T-cell (primary cell): ENCODE measurements at regions not wholly inside any gene's neighbourhood (a gene's known extent, or its start where the extent isn't known, plus 50 kb on each side); places are given as distances from the start of the nearest gene placed in this dataset.

ENCODE experiments used
- ATAC-seq, 4 experiments: fragments of 200-7000 bp in 3 of 4; fragments of 150-1000 bp in 1 of 4; cut with Tn5 transposase; replicated peaks in 1 of 4; 1 replicate in 3 of 4; 2 replicates in 1 of 4; pipeline ENCODE4 v1.10.0; 2021; ENCODE audit warnings: moderate library complexity in 3 of 4, mild to moderate bottlenecking in 2 of 4, moderate number of reproducible peaks in 1 of 4
- CTCF ChIA-PET, 2 donors: fragments of 300-600 bp; sonication (Branson Sonifier 250); formaldehyde crosslinking; loops; one replicate each; lab custom pipeline; 2022; ENCODE audit warnings: antibody characterized with exemption in 2 of 2; lab: Charles Lee
- POLR2A ChIA-PET, 2 donors: fragments of 300-600 bp; sonication (Branson Sonifier 250); formaldehyde crosslinking; loops; one replicate each; lab custom pipeline; 2022; ENCODE audit warnings: antibody characterized with exemption in 2 of 2; lab: Charles Lee
- DNase-seq, 35 experiments: peaks; one replicate each; pipeline versions ENCODE4 v3.0.0 to v3.0.0-alpha.2; 2013 to 2023
- H3K27ac ChIP-seq: one replicate; pipeline ENCODE4 v1.5.1; 2013; ENCODE audit warnings: low read length
- H3K27me3 ChIP-seq, 2 experiments: replicated peaks in 1 of 2; 1 replicate in 1 of 2; 2 replicates in 1 of 2; pipeline versions ENCODE4 v1.6.1 to v1.7.0; 2013; ENCODE audit warnings: low read length in 1 of 2, mixed read lengths in 1 of 2; ENCODE audit not compliant: control insufficient read depth in 2 of 2, insufficient read depth in 2 of 2; ENCODE audit errors: extremely low read depth in 1 of 2
- H3K36me3 ChIP-seq, 2 donors: 1 replicate in 1 of 2; 2 replicates in 1 of 2; pipeline versions ENCODE4 v1.6.1 to v1.7.0; 2013; ENCODE audit warnings: low read length in 1 of 2; ENCODE audit not compliant: control insufficient read depth in 2 of 2, insufficient read depth in 1 of 2; ENCODE audit errors: extremely low read depth in 1 of 2
- H3K4me1 ChIP-seq, 2 experiments: 1 replicate in 1 of 2; 2 replicates in 1 of 2; pipeline versions ENCODE4 v1.6.1 to v1.7.0; 2013; ENCODE audit warnings: low read length in 2 of 2, mixed read lengths in 1 of 2; ENCODE audit not compliant: insufficient read depth in 2 of 2, control insufficient read depth in 1 of 2; ENCODE audit errors: extremely low read depth in 1 of 2
- H3K4me3 ChIP-seq, 2 donors: 1 replicate in 1 of 2; 2 replicates in 1 of 2; pipeline versions ENCODE4 v1.5.1 to v1.7.0; 2013; ENCODE audit warnings: mild to moderate bottlenecking in 2 of 2, low read length in 1 of 2, moderate library complexity in 1 of 2; ENCODE audit not compliant: control insufficient read depth in 1 of 2; ENCODE audit errors: extremely low read depth in 1 of 2
- H3K9me3 ChIP-seq: 2 replicates; pipeline ENCODE4 v1.7.0; 2013
- H3K27ac Mint-ChIP-seq, 2 donors: one replicate each; pipeline ENCODE4 v1.8.0; 2020 to 2021; ENCODE audit warnings: mild to moderate bottlenecking in 2 of 2, mixed read lengths in 2 of 2
- H3K27me3 Mint-ChIP-seq, 2 donors: one replicate each; pipeline ENCODE4 v1.8.0; 2021 to 2022; ENCODE audit warnings: mixed read lengths in 2 of 2
- H3K36me3 Mint-ChIP-seq: one replicate; pipeline ENCODE4 v1.8.0; 2021; ENCODE audit warnings: mixed read lengths
- H3K4me1 Mint-ChIP-seq, 3 donors: one replicate each; pipeline ENCODE4 v1.8.0; 2020 to 2022; ENCODE audit warnings: mixed read lengths in 3 of 3, mild to moderate bottlenecking in 1 of 3
- H3K4me3 Mint-ChIP-seq, 3 donors: one replicate each; pipeline ENCODE4 v1.8.0; 2020 to 2022; ENCODE audit warnings: mild to moderate bottlenecking in 3 of 3, mixed read lengths in 3 of 3, moderate library complexity in 3 of 3
- H3K9me3 Mint-ChIP-seq, 3 donors: one replicate each; pipeline ENCODE4 v1.8.0; 2020 to 2022; ENCODE audit warnings: mixed read lengths in 3 of 3
- WGBS: methylation state at CpG from one replicate; pipeline ENCODE4 v1.1.5; 2013; ENCODE audit warnings: missing lambda C conversion rate; ENCODE audit not compliant: insufficient coverage; 5-methylcytosine and 5-hydroxymethylcytosine counted together

GRCh38 chr11:70925238-70925637 lies 327.1 kb downstream of the SHANK2 start:
- DNase-seq: no peak
- ATAC-seq: no peak
- Histone ChIP-seq H3K4me1 (no peaks in the 10 kb centered on the region), H3K27ac (no peak overlapping the region), H3K36me3 (no peaks in the 10 kb centered on the region), H3K27me3 (peaks cover 0 to 8% of the 10 kb centered on the region in 2 experiments), H3K4me3 (no peak overlapping the region), H3K9me3 (no peaks in the 10 kb centered on the region)
- no peak overlapping the region for H3K4me3 Mint-ChIP-seq
- ChIA-PET POLR2A (no interaction called here), CTCF (no interaction called here)
- H3K36me3 Mint-ChIP-seq: no peaks in the 10 kb centered on the region
- no peaks in the 10 kb centered on the region for H3K4me1 Mint-ChIP-seq
- peaks cover 0 to 6% of the 10 kb centered on the region in 2 donors for H3K27me3 Mint-ChIP-seq
- H3K27ac Mint-ChIP-seq: no peak overlapping the region
- 100% methylated on average over 1 of the region's 3 CpGs for WGBS
- peaks cover 20 to 33% (median 22%) of the 10 kb centered on the region in 3 donors for H3K9me3 Mint-ChIP-seq

- Histone ChIP-seq H3K36me3 (no peaks in the 10 kb centered on the region), H3K4me3 (no peak overlapping the region), H3K27ac (no peak overlapping the region), H3K4me1 (no peaks in the 10 kb centered on the region), H3K27me3 (peaks cover 0 to 17% of the 10 kb centered on the region in 2 experiments), H3K9me3 (no peaks in the 10 kb centered on the region)
- no peaks in the 10 kb centered on the region for H3K4me1 Mint-ChIP-seq
- CTCF ChIA-PET: no interaction called here
- no peaks in the 10 kb centered on the region for H3K36me3 Mint-ChIP-seq
- peaks cover 0 to 6% of the 10 kb centered on the region in 2 donors for H3K27me3 Mint-ChIP-seq
- peaks cover 10 to 20% (median 18%) of the 10 kb centered on the region in 3 donors for H3K9me3 Mint-ChIP-seq
- DNase-seq (no peak), ATAC-seq (no peak)
- no peak overlapping the region for H3K4me3 Mint-ChIP-seq
- POLR2A ChIA-PET: no interaction called here
- 81% methylated on average over 9 of the region's 14 CpGs for WGBS
- no peak overlapping the region for H3K27ac Mint-ChIP-seq
Observed at GRCh38 chr11:70926543-70927201, 325.7 kb downstream of the SHANK2 start.

GRCh38 chr11:70928854-70929598 lies 323.4 kb downstream of the SHANK2 start:
- H3K27ac ChIP-seq: no peak overlapping the region
- no peaks in the 10 kb centered on the region for H3K4me1 ChIP-seq
- Mint-ChIP-seq H3K9me3 (peaks cover 0 to 15% (median 11%) of the 10 kb centered on the region in 3 donors), H3K36me3 (no peaks in the 10 kb centered on the region), H3K4me1 (no peaks in the 10 kb centered on the region), H3K27me3 (peaks cover 0 to 11% of the 10 kb centered on the region in 2 donors), H3K4me3 (no peak overlapping the region), H3K27ac (no peak overlapping the region)
- ChIA-PET CTCF (no interaction called here), POLR2A (no interaction called here)
- no peaks in the 10 kb centered on the region for H3K36me3 ChIP-seq
- peaks cover 0 to 17% of the 10 kb centered on the region in 2 experiments for H3K27me3 ChIP-seq
- no peak for ATAC-seq
- H3K4me3 ChIP-seq: no peak overlapping the region
- WGBS: 65% methylated on average over 6 of the region's 10 CpGs
- DNase-seq: no peak
- H3K9me3 ChIP-seq: no peaks in the 10 kb centered on the region

GRCh38 chr11:70930215-70930614 lies 322.2 kb downstream of the SHANK2 start:
- Mint-ChIP-seq H3K9me3 (peaks cover 0 to 14% (median 10%) of the 10 kb centered on the region in 3 donors), H3K4me1 (no peaks in the 10 kb centered on the region), H3K36me3 (no peaks in the 10 kb centered on the region), H3K27ac (no peak overlapping the region), H3K27me3 (peaks cover 0 to 11% of the 10 kb centered on the region in 2 donors), H3K4me3 (no peak overlapping the region)
- 83% methylated on average over 2 of the region's 3 CpGs for WGBS
- DNase-seq (no peak), ATAC-seq (no peak)
- Histone ChIP-seq H3K36me3 (no peaks in the 10 kb centered on the region), H3K27ac (no peak overlapping the region), H3K9me3 (no peaks in the 10 kb centered on the region), H3K4me3 (no peak overlapping the region), H3K4me1 (no peaks in the 10 kb centered on the region), H3K27me3 (peaks cover 0 to 14% of the 10 kb centered on the region in 2 experiments)
- ChIA-PET POLR2A (interaction anchor here in 1 of 2 donors (0.7 kb wide), 1 partner anchor 77 kb away, joined by 10 read pairs; no protein-coding TSS in a partner anchor), CTCF (no interaction called here)

GRCh38 chr11:70931430-70931829 lies 320.9 kb downstream of the SHANK2 start:
- no peak overlapping the region for H3K4me3 Mint-ChIP-seq
- ATAC-seq: no peak
- H3K27me3 Mint-ChIP-seq: peaks cover 0 to 11% of the 10 kb centered on the region in 2 donors

GRCh38 chr11:70933981-70934583 lies 318.3 kb downstream of the SHANK2 start:
- 84% methylated on average over 5 of the region's 10 CpGs for WGBS
- H3K36me3 Mint-ChIP-seq: no peaks in the 10 kb centered on the region

More at GRCh38 chr11:70931430-70931829, 320.9 kb downstream of the SHANK2 start:
- Histone ChIP-seq H3K27ac (no peak overlapping the region), H3K9me3 (no peaks in the 10 kb centered on the region), H3K4me3 (no peak overlapping the region), H3K27me3 (peaks cover 0 to 14% of the 10 kb centered on the region in 2 experiments), H3K4me1 (no peaks in the 10 kb centered on the region), H3K36me3 (no peaks in the 10 kb centered on the region)
- H3K36me3 Mint-ChIP-seq: no peaks in the 10 kb centered on the region
- no peaks in the 10 kb centered on the region for H3K4me1 Mint-ChIP-seq
- ChIA-PET POLR2A (no interaction called here), CTCF (no interaction called here)
- WGBS: 82% methylated on average over 12 of the region's 12 CpGs
- H3K9me3 Mint-ChIP-seq: peaks cover 0 to 15% (median 8%) of the 10 kb centered on the region in 3 donors
- no peak overlapping the region for H3K27ac Mint-ChIP-seq
- DNase-seq: no peak

More at GRCh38 chr11:70933981-70934583, 318.3 kb downstream of the SHANK2 start:
- no peak overlapping the region for H3K27ac ChIP-seq
- DNase-seq (no peak), ATAC-seq (no peak)
- Mint-ChIP-seq H3K4me1 (no peaks in the 10 kb centered on the region), H3K9me3 (peaks cover 2 to 24% (median 5%) of the 10 kb centered on the region in 3 donors), H3K27ac (no peak overlapping the region), H3K4me3 (no peak overlapping the region), H3K27me3 (peaks cover 3 to 7% of the 10 kb centered on the region in 2 donors)
- H3K36me3 ChIP-seq: no peaks in the 10 kb centered on the region
- peaks cover 0 to 11% of the 10 kb centered on the region in 2 experiments for H3K27me3 ChIP-seq
- ChIA-PET CTCF (no interaction called here), POLR2A (no interaction called here)
- H3K9me3 ChIP-seq: no peaks in the 10 kb centered on the region
- H3K4me3 ChIP-seq: no peak overlapping the region
- no peaks in the 10 kb centered on the region for H3K4me1 ChIP-seq
